IMR-90 (cell line): ENCODE measurements at regions not wholly inside any gene's neighbourhood (a gene's known extent, or its start where the extent isn't known, plus 50 kb on each side); places are given as distances from the start of the nearest gene placed in this dataset.

Experiments
- BHLHE40 ChIP-seq: fragments of 150-350 bp; IDR thresholded peaks from 2 replicates; pipeline ENCODE4 v1.6.1; 2016; ENCODE audit warnings: mild to moderate bottlenecking, low read depth, low read length
- CEBPB ChIP-seq: IDR thresholded peaks from 2 replicates; pipeline ENCODE4 v1.6.1; 2012; ENCODE audit warnings: low read depth, low read length, improper control_type of control experiment
- CHD1 ChIP-seq: IDR thresholded peaks from 2 replicates; pipeline ENCODE4 v1.6.1; 2012; ENCODE audit warnings: low read depth, low read length, improper control_type of control experiment
- CTCF ChIP-seq: conservative IDR thresholded peaks from 2 replicates; pipeline ENCODE4 v1.5.1; 2012; ENCODE audit warnings: mild to moderate bottlenecking, low read depth, low read length, improper control_type of control experiment
- ELK1 ChIP-seq: fragments of 150-350 bp; IDR thresholded peaks from 2 replicates; pipeline ENCODE4 v1.6.1; 2016; ENCODE audit warnings: low read depth, mild to moderate bottlenecking, low read length, moderate library complexity, borderline replicate concordance
- FOS ChIP-seq: fragments of 150-350 bp; IDR thresholded peaks from 2 replicates; pipeline ENCODE4 v1.6.1; 2016; ENCODE audit warnings: low read depth, low read length
- MAFK ChIP-seq: IDR thresholded peaks from 2 replicates; pipeline ENCODE4 v1.6.1; 2012; ENCODE audit warnings: low read depth, low read length, improper control_type of control experiment
- MAZ ChIP-seq: IDR thresholded peaks from 2 replicates; pipeline ENCODE4 v1.6.1; 2012; ENCODE audit warnings: low read depth, mild to moderate bottlenecking, low read length, improper control_type of control experiment, moderate library complexity, borderline replicate concordance
- MXI1 ChIP-seq: IDR thresholded peaks from 2 replicates; pipeline ENCODE4 v1.6.1; 2012; ENCODE audit warnings: low read depth, mild to moderate bottlenecking, low read length, moderate library complexity, borderline replicate concordance
- POLR2A ChIP-seq: IDR thresholded peaks from 2 replicates; pipeline ENCODE4 v1.6.1; 2012; ENCODE audit warnings: mild to moderate bottlenecking, low read depth, low read length
- RAD21 ChIP-seq: IDR thresholded peaks from 2 replicates; pipeline ENCODE4 v1.6.1; 2012; ENCODE audit warnings: low read length, improper control_type of control experiment
- RFX5 ChIP-seq: IDR thresholded peaks from 2 replicates; pipeline ENCODE4 v1.8.0; 2012; ENCODE audit warnings: low read depth, mild to moderate bottlenecking, low read length, moderate library complexity
- SMC3 ChIP-seq: fragments of 150-350 bp; IDR thresholded peaks from 2 replicates; pipeline ENCODE4 v1.6.1; 2016; ENCODE audit warnings: low read depth, mild to moderate bottlenecking, antibody characterized with exemption, low read length, moderate library complexity
- USF2 ChIP-seq: fragments of 150-350 bp; IDR thresholded peaks from 2 replicates; pipeline ENCODE4 v1.6.1; 2017; ENCODE audit warnings: mild to moderate bottlenecking, antibody characterized with exemption, low read length, low read depth

- TF ChIP-seq FOS (no peak), POLR2A (no peak), MXI1 (no peak), CHD1 (no peak), CTCF (no peak), SMC3 (no peak), USF2 (no peak), RFX5 (no peak), MAFK (no peak), ELK1 (no peak), RAD21 (no peak), CEBPB (no peak), BHLHE40 (no peak), MAZ (no peak)
Measured at GRCh38 chr18:39870591-39870990, 2084.4 kb upstream of the PIK3C3 start.
